Breast epithelium (tissue), 4 donors: ENCODE measurements at regions not wholly inside any gene's neighbourhood (a gene's known extent, or its start where the extent isn't known, plus 50 kb on each side); places are given as distances from the start of the nearest gene placed in this dataset.

ENCODE experiments used
- DNase-seq, 2 donors: peaks; one replicate each; pipeline ENCODE4 v3.0.0-alpha.2; 2019; ENCODE audit warnings: low spot score in 2 of 2
- H3K27ac ChIP-seq, 2 donors: fragments of 200-600 bp; sonication (generic) in 1 of 2; one replicate each; pipeline ENCODE4 v1.5.1; 2016 to 2019; ENCODE audit warnings: mild to moderate bottlenecking in 1 of 2
- H3K27me3 ChIP-seq, 2 donors: fragments of 200-600 bp; sonication (generic) in 1 of 2; one replicate each; pipeline versions ENCODE4 v1.5.1 to v1.6.0; 2017 to 2019; ENCODE audit warnings: control low read depth in 1 of 2, mild to moderate bottlenecking in 1 of 2
- H3K36me3 ChIP-seq: fragments of 200-600 bp; one replicate; pipeline ENCODE4 v1.5.1; 2019
- H3K4me1 ChIP-seq, 2 donors: fragments of 200-600 bp; sonication (generic); one replicate each; pipeline ENCODE4 v1.5.1; 2016 to 2019; ENCODE audit warnings: control low read depth in 1 of 2
- H3K4me3 ChIP-seq, 3 donors: fragments of 200-600 bp; sonication (generic); 1 replicate in 2 of 3; 2 replicates in 1 of 3; pipeline ENCODE4 v1.5.1; 2016 to 2019; ENCODE audit warnings: mild to moderate bottlenecking in 3 of 3, moderate library complexity in 2 of 3
- H3K9me3 ChIP-seq, 2 donors: fragments of 200-600 bp; sonication (generic) in 1 of 2; one replicate each; pipeline ENCODE4 v1.5.1; 2016 to 2019; ENCODE audit warnings: control low read depth in 1 of 2
- CTCF ChIP-seq, 3 donors: fragments of 450-650 bp; IDR thresholded peaks; one replicate each; pipeline ENCODE4 v1.5.1; 2016 to 2017; ENCODE audit warnings: antibody characterized with exemption in 3 of 3, mild to moderate bottlenecking in 3 of 3, moderate library complexity in 3 of 3
- POLR2A ChIP-seq: fragments of 450-650 bp; IDR thresholded peaks from one replicate; pipeline ENCODE4 v1.6.1; 2016; ENCODE audit warnings: antibody characterized with exemption, mild to moderate bottlenecking, moderate library complexity
- POLR2AphosphoS5 ChIP-seq, 3 donors: sonication (generic); formaldehyde crosslinking; IDR thresholded peaks; one replicate each; pipeline ENCODE4 v1.6.1; 2017; ENCODE audit warnings: antibody characterized with exemption in 3 of 3
- intact Hi-C: fragments of 100-400 bp; cut with DNase I; formaldehyde crosslinking; loops from one replicate; pipeline ENCODE4 v1.15.1; 2023; ENCODE audit warnings: low total_unique reads

GRCh38 chr6:110033101-110033500 is 55.0 kb downstream of the GPR6 start:
- Histone ChIP-seq H3K27me3 (no peaks in the 10 kb centered on the region), H3K27ac (no peak overlapping the region), H3K36me3 (no peaks in the 10 kb centered on the region), H3K9me3 (no peaks in the 10 kb centered on the region), H3K4me3 (no peak overlapping the region), H3K4me1 (no peaks in the 10 kb centered on the region)
- no peak for TF ChIP-seq CTCF (IDR thresholded peaks at IDR 0.05)
- no peak for TF ChIP-seq POLR2A
- no peak for TF ChIP-seq POLR2AphosphoS5 (IDR thresholded peaks at IDR 0.05)
- DNase-seq: no peak
- intact Hi-C loops: no loop called here

- no peak overlapping the region for H3K4me3 ChIP-seq
- no peaks in the 10 kb centered on the region for H3K4me1 ChIP-seq
- intact Hi-C loops: no loop called here
- no peaks in the 10 kb centered on the region for H3K27me3 ChIP-seq
- no peak overlapping the region for H3K27ac ChIP-seq
- no peaks in the 10 kb centered on the region for H3K9me3 ChIP-seq
- H3K36me3 ChIP-seq: no peaks in the 10 kb centered on the region
- TF ChIP-seq POLR2A (no peak), POLR2AphosphoS5 (IDR thresholded peaks at IDR 0.05) (no peak), CTCF (IDR thresholded peaks at IDR 0.05) (no peak)
- DNase-seq: no peak
These were observed 55.9 kb downstream of the GPR6 start for GRCh38 chr6:110033749-110034666.

- Histone ChIP-seq H3K27me3 (no peaks in the 10 kb centered on the region), H3K27ac (no peak overlapping the region), H3K4me1 (no peaks in the 10 kb centered on the region), H3K36me3 (no peaks in the 10 kb centered on the region), H3K9me3 (no peaks in the 10 kb centered on the region), H3K4me3 (no peak overlapping the region)
- no peak for DNase-seq
- TF ChIP-seq POLR2AphosphoS5 (IDR thresholded peaks at IDR 0.05) (no peak), POLR2A (no peak), CTCF (IDR thresholded peaks at IDR 0.05) (no peak)
- intact Hi-C loops: no loop called here
These were observed 56.5 kb downstream of the GPR6 start for GRCh38 chr6:110034667-110035036.

- no peaks in the 10 kb centered on the region for H3K4me1 ChIP-seq
- H3K9me3 ChIP-seq: no peaks in the 10 kb centered on the region
- TF ChIP-seq CTCF (IDR thresholded peaks at IDR 0.05): no peak
- TF ChIP-seq POLR2A: no peak
- TF ChIP-seq POLR2AphosphoS5 (IDR thresholded peaks at IDR 0.05): no peak
- no peaks in the 10 kb centered on the region for H3K36me3 ChIP-seq
- H3K4me3 ChIP-seq: no peak overlapping the region
- no peak overlapping the region for H3K27ac ChIP-seq
- intact Hi-C loops: no loop called here
- DNase-seq: no peak
- H3K27me3 ChIP-seq: no peaks in the 10 kb centered on the region
These were observed 57.2 kb downstream of the GPR6 start for GRCh38 chr6:110035321-110035720.

GRCh38 chr6:110036408-110037302 is 58.5 kb downstream of the GPR6 start:
- Histone ChIP-seq H3K27ac (no peak overlapping the region), H3K27me3 (no peaks in the 10 kb centered on the region), H3K4me3 (no peak overlapping the region), H3K9me3 (no peaks in the 10 kb centered on the region), H3K36me3 (no peaks in the 10 kb centered on the region), H3K4me1 (no peaks in the 10 kb centered on the region)
- no peak for DNase-seq
- intact Hi-C loops: no loop called here
- TF ChIP-seq CTCF (IDR thresholded peaks at IDR 0.05): no peak
- TF ChIP-seq POLR2A: no peak
- no peak for TF ChIP-seq POLR2AphosphoS5 (IDR thresholded peaks at IDR 0.05)
